Caco-2 (cell line): ENCODE measurements at regions not wholly inside any gene's neighbourhood (a gene's known extent, or its start where the extent isn't known, plus 50 kb on each side); places are given as distances from the start of the nearest gene placed in this dataset.

Experiments used
- BruUV-seq: library from RNA; stranded (reverse); fragments of 400-500 nt; replicated peaks from 2 replicates; lab custom pipeline; 2021; lab: Mats Ljungman, UMichigan
- CTCF ChIA-PET: fragments of 300-600 bp; sonication (Branson Sonifier 250); formaldehyde crosslinking; loops from one replicate; lab custom pipeline; 2022; ENCODE audit warnings: antibody characterized with exemption; lab: Charles Lee
- POLR2A ChIA-PET: fragments of 300-600 bp; sonication (Branson Sonifier 250); formaldehyde crosslinking; loops from one replicate; lab custom pipeline; 2022; ENCODE audit warnings: antibody characterized with exemption; lab: Charles Lee
- DNase-seq, 2 experiments: peaks; one replicate each; pipeline versions ENCODE4 v3.0.0 to v3.0.0-alpha.2; 2020 to 2022
- H3K27me3 ChIP-seq: replicated peaks from 2 replicates; pipeline ENCODE4 v1.6.0; 2011; ENCODE audit warnings: low read length; ENCODE audit not compliant: control insufficient read depth, insufficient read depth
- H3K36me3 ChIP-seq: 2 replicates; pipeline ENCODE4 v1.5.1; 2011; ENCODE audit warnings: low read length; ENCODE audit not compliant: control insufficient read depth, insufficient read depth
- H3K4me1 ChIP-seq: fragments of 250-450 bp; sonication (Bioruptor Pico); 2 replicates; pipeline ENCODE4 v1.5.1; 2020; ENCODE audit warnings: mild to moderate bottlenecking
- H3K4me3 ChIP-seq: 2 replicates; pipeline ENCODE4 v1.5.1; 2011; ENCODE audit warnings: low read depth, mild to moderate bottlenecking, control low read depth, low read length
- H3K9me3 ChIP-seq: fragments of 250-450 bp; sonication (Bioruptor Pico); 2 replicates; pipeline ENCODE4 v1.5.1; 2020; ENCODE audit warnings: mild to moderate bottlenecking, moderate library complexity
- H3K27ac Mint-ChIP-seq: one replicate; pipeline ENCODE4 v1.8.0; 2022; ENCODE audit warnings: mixed read lengths; ENCODE audit not compliant: unreplicated experiment
- H3K27me3 Mint-ChIP-seq: one replicate; pipeline ENCODE4 v1.8.0; 2022; ENCODE audit warnings: mixed read lengths; ENCODE audit not compliant: insufficient read depth, unreplicated experiment
- H3K36me3 Mint-ChIP-seq: one replicate; pipeline ENCODE4 v1.8.0; 2022; ENCODE audit warnings: mild to moderate bottlenecking, mixed read lengths; ENCODE audit not compliant: insufficient read depth, unreplicated experiment
- H3K4me1 Mint-ChIP-seq: one replicate; pipeline ENCODE4 v1.8.0; 2022; ENCODE audit warnings: low read depth, mixed read lengths; ENCODE audit not compliant: unreplicated experiment
- H3K4me3 Mint-ChIP-seq: one replicate; pipeline ENCODE4 v1.8.0; 2022; ENCODE audit warnings: mild to moderate bottlenecking, moderate library complexity, mixed read lengths; ENCODE audit not compliant: unreplicated experiment
- H3K9me3 Mint-ChIP-seq: one replicate; pipeline ENCODE4 v1.8.0; 2022; ENCODE audit warnings: mixed read lengths; ENCODE audit not compliant: unreplicated experiment
- CTCF ChIP-seq, 2 experiments: fragments of 200-600 bp in 1 of 2; IDR thresholded peaks; 1 replicate in 1 of 2; 2 replicates in 1 of 2; pipeline versions ENCODE4 v1.5.1 to v1.8.0; 2011 to 2022; ENCODE audit warnings: antibody characterized with exemption in 1 of 2, control low read depth in 1 of 2, inconsistent platforms in 1 of 2, low read depth in 1 of 2, low read length in 1 of 2, mild to moderate bottlenecking in 1 of 2, moderate library complexity in 1 of 2; ENCODE audit not compliant: insufficient read depth in 1 of 2, severe bottlenecking in 1 of 2, unreplicated experiment in 1 of 2
- intact Hi-C: fragments of 100-400 bp; cut with micrococcal nuclease; formaldehyde crosslinking; loops from one replicate; pipeline ENCODE4 v1.10.0; 2022; ENCODE audit not compliant: unreplicated experiment

DNA sequence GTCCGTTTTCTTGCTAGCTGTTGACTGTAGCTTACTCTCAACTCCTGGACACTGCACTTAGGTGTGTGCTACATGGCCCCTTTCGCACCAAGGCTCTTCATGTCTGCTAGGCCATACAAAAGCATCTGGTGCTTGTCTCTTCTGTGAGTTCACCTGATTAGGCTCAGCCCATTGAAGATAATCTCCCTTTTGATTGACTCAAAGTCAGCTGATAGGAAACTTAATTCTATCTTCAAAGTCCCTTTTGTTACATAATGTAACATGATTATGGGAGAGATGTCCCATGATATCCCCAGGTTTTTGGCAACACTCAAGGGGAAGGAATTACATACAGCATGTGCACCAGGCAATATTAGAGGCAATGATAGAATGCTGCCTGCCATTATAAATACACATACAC lies 263.0 kb upstream of the JAG1 start:
- intact Hi-C loops: no loop called here
- no TSS peak for BruUV-seq
- TF ChIP-seq CTCF (IDR thresholded peaks at IDR 0.05; ENCODE audit: insufficient read depth in 1 of 2, low read depth in 1 of 2, low read length in 1 of 2, severe bottlenecking in 1 of 2, unreplicated experiment in 1 of 2): no peak
- no peak overlapping the region for H3K4me3 ChIP-seq
- DNase-seq: no peak
- H3K9me3 Mint-ChIP-seq: peaks cover 13% of the 10 kb centered on the region
- no peaks in the 10 kb centered on the region for H3K36me3 ChIP-seq
- H3K27me3 ChIP-seq: no peaks in the 10 kb centered on the region
- ChIA-PET POLR2A (no interaction called here), CTCF (no interaction called here)
- no peaks in the 10 kb centered on the region for H3K9me3 ChIP-seq
- H3K27ac Mint-ChIP-seq: no peak overlapping the region
- no peaks in the 10 kb centered on the region for H3K4me1 Mint-ChIP-seq
- no peaks in the 10 kb centered on the region for H3K4me1 ChIP-seq
- no peak overlapping the region for H3K4me3 Mint-ChIP-seq
- no peaks in the 10 kb centered on the region for H3K27me3 Mint-ChIP-seq
- no peaks in the 10 kb centered on the region for H3K36me3 Mint-ChIP-seq

- CTCF ChIA-PET: no interaction called here
- peaks cover 16% of the 10 kb centered on the region for H3K9me3 Mint-ChIP-seq
- no peaks in the 10 kb centered on the region for H3K36me3 Mint-ChIP-seq
These were observed 265.6 kb upstream of the JAG1 start for GRCh38 chr20:10939331-10939941.

GRCh38 chr20:10940941-10941340 lies 267.1 kb upstream of the JAG1 start:
- no peak overlapping the region for H3K27ac Mint-ChIP-seq
- H3K9me3 Mint-ChIP-seq: peaks cover 16% of the 10 kb centered on the region
- no peaks in the 10 kb centered on the region for H3K36me3 Mint-ChIP-seq
- no TSS peak for BruUV-seq
- no peaks in the 10 kb centered on the region for H3K27me3 Mint-ChIP-seq
- no peaks in the 10 kb centered on the region for H3K27me3 ChIP-seq
- no peak for DNase-seq
- H3K4me1 ChIP-seq: no peaks in the 10 kb centered on the region
- no peaks in the 10 kb centered on the region for H3K36me3 ChIP-seq
- TF ChIP-seq CTCF (IDR thresholded peaks at IDR 0.05; ENCODE audit: insufficient read depth in 1 of 2, low read depth in 1 of 2, low read length in 1 of 2, severe bottlenecking in 1 of 2, unreplicated experiment in 1 of 2): no peak
- POLR2A ChIA-PET: no interaction called here
- intact Hi-C loops: no loop called here
- H3K9me3 ChIP-seq: no peaks in the 10 kb centered on the region
- CTCF ChIA-PET: no interaction called here
- H3K4me3 ChIP-seq: no peak overlapping the region
- H3K4me3 Mint-ChIP-seq: no peak overlapping the region
- no peaks in the 10 kb centered on the region for H3K4me1 Mint-ChIP-seq

More at GRCh38 chr20:10939331-10939941, 265.6 kb upstream of the JAG1 start:
- no peak for TF ChIP-seq CTCF (IDR thresholded peaks at IDR 0.05; ENCODE audit: insufficient read depth in 1 of 2, low read depth in 1 of 2, low read length in 1 of 2, severe bottlenecking in 1 of 2, unreplicated experiment in 1 of 2)
- Mint-ChIP-seq H3K4me3 (no peak overlapping the region), H3K4me1 (no peaks in the 10 kb centered on the region), H3K27ac (no peak overlapping the region), H3K27me3 (no peaks in the 10 kb centered on the region)
- no peaks in the 10 kb centered on the region for H3K9me3 ChIP-seq
- POLR2A ChIA-PET: no interaction called here
- no peaks in the 10 kb centered on the region for H3K4me1 ChIP-seq
- no peak overlapping the region for H3K4me3 ChIP-seq
- intact Hi-C loops: no loop called here
- no peaks in the 10 kb centered on the region for H3K36me3 ChIP-seq
- H3K27me3 ChIP-seq: no peaks in the 10 kb centered on the region
- no peak for DNase-seq
- no TSS peak for BruUV-seq
